ENCODE measurements at regions not wholly inside any gene's neighbourhood (a gene's known extent, or its start where the extent isn't known, plus 50 kb on each side); places are given as distances from the start of the nearest gene placed in this dataset.

- intact Hi-C loops (cut with DNase I): no loop called here
- no peak for DNase-seq (ENCODE audit: low spot score)
Observed at GRCh38 chr6:14353281-14353680, 235.7 kb downstream of the CD83 start.

GRCh38 chr6:14353798-14354197 lies 236.2 kb downstream of the CD83 start:
- DNase-seq (ENCODE audit: low spot score): no peak
- intact Hi-C loops (cut with DNase I): no loop called here

GRCh38 chr6:14354919-14355572 lies 237.5 kb downstream of the CD83 start:
- intact Hi-C loops (cut with DNase I): no loop called here
- no peak for DNase-seq (ENCODE audit: low spot score)

GRCh38 chr6:14359438-14359837 lies 241.9 kb downstream of the CD83 start:
- no peak for DNase-seq (ENCODE audit: low spot score)
- intact Hi-C loops (cut with DNase I): no loop called here

- DNase-seq (ENCODE audit: low spot score): no peak
- intact Hi-C loops (cut with DNase I): no loop called here
Observed at GRCh38 chr6:14360565-14360964, 243.0 kb downstream of the CD83 start.

- intact Hi-C loops (cut with DNase I): no loop called here
- no peak for DNase-seq (ENCODE audit: low spot score)
Observed at GRCh38 chr6:14361297-14361696, 243.7 kb downstream of the CD83 start.

- DNase-seq (ENCODE audit: low spot score): no peak
- intact Hi-C loops (cut with DNase I): no loop called here
Observed at GRCh38 chr6:14361956-14362587, 244.5 kb downstream of the CD83 start.

GRCh38 chr6:14364370-14364769 lies 246.8 kb downstream of the CD83 start:
- intact Hi-C loops (cut with DNase I): no loop called here
- no peak for DNase-seq (ENCODE audit: low spot score)

- intact Hi-C loops (cut with DNase I): no loop called here
- no peak for DNase-seq (ENCODE audit: low spot score)
Observed at GRCh38 chr6:14365393-14365792, 247.8 kb downstream of the CD83 start.

GRCh38 chr6:14366315-14366714 lies 248.7 kb downstream of the CD83 start:
- intact Hi-C loops (cut with DNase I): no loop called here
- DNase-seq (ENCODE audit: low spot score): no peak

GRCh38 chr6:14366872-14367271 lies 249.3 kb downstream of the CD83 start:
- intact Hi-C loops (cut with DNase I): no loop called here
- DNase-seq (ENCODE audit: low spot score): no peak

GRCh38 chr6:14367296-14367695 lies 249.7 kb downstream of the CD83 start:
- DNase-seq (ENCODE audit: low spot score): no peak
- intact Hi-C loops (cut with DNase I): no loop called here

- no peak for DNase-seq (ENCODE audit: low spot score)
- intact Hi-C loops (cut with DNase I): no loop called here
Observed at GRCh38 chr6:14369717-14370116, 252.1 kb downstream of the CD83 start.

- intact Hi-C loops (cut with DNase I): no loop called here
- no peak for DNase-seq (ENCODE audit: low spot score)
Observed at GRCh38 chr6:14371530-14371929, 254.0 kb downstream of the CD83 start.

- intact Hi-C loops (cut with DNase I): no loop called here
- DNase-seq (ENCODE audit: low spot score): no peak
Observed at GRCh38 chr6:14372734-14373489, 255.3 kb downstream of the CD83 start.

GRCh38 chr6:14373648-14374437 lies 256.3 kb downstream of the CD83 start:
- no peak for DNase-seq (ENCODE audit: low spot score)
- intact Hi-C loops (cut with DNase I): no loop called here

- DNase-seq (ENCODE audit: low spot score): no peak
- intact Hi-C loops (cut with DNase I): no loop called here
Observed at GRCh38 chr6:14375930-14376329, 258.4 kb downstream of the CD83 start.

GRCh38 chr6:14379568-14379967 lies 262.0 kb downstream of the CD83 start:
- DNase-seq (ENCODE audit: low spot score): no peak
- intact Hi-C loops (cut with DNase I): no loop called here

- intact Hi-C loops (cut with DNase I): no loop called here
- no peak for DNase-seq (ENCODE audit: low spot score)
Observed at GRCh38 chr6:14380086-14380820, 262.7 kb downstream of the CD83 start.

All from cardiac septum (tissue), 1 donor.